ENCODE measurements at regions not wholly inside any gene's neighbourhood (a gene's known extent, or its start where the extent isn't known, plus 50 kb on each side); places are given as distances from the start of the nearest gene placed in this dataset.

DNA sequence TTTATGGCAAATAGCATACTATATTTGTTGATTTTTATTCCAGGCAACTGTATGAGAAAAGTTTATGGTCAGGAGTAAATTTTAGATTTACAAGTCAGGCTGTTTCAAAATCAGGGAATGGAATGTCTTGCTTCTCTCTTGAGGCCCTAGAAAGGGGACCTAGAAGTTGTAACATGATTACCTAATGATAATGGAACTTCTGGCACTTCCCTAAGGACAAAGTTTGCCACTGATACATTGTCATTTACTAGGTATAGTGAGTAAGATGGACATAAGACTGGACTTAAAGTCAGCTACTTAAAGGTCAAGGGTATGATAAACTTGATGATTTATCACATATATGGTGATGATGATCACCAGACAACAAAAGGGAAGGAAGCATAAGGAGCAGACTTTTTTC is 103.3 kb upstream of the VRK2 start:
- DNase-seq (ENCODE audit: low read depth), result no peak

DNA sequence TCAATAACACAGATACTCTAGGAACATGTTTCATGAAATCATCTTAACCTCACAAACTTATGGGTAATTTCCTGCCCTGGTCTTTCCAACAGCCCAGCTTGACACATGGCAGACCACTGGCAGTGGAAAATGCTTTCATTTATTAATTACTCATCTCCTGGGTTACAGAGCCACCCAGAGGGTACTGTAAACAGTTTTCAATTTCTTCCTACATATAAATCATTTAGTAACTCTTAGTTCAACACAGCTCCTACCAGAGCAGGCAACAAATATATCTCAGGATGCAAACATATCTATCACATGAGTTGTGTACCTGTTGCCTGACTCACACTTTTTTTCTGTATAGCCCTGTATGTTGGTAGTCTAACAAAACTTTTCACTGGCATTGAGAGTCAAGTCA is 99.2 kb upstream of the VRK2 start:
- DNase-seq (ENCODE audit: low read depth), result no peak

DNA sequence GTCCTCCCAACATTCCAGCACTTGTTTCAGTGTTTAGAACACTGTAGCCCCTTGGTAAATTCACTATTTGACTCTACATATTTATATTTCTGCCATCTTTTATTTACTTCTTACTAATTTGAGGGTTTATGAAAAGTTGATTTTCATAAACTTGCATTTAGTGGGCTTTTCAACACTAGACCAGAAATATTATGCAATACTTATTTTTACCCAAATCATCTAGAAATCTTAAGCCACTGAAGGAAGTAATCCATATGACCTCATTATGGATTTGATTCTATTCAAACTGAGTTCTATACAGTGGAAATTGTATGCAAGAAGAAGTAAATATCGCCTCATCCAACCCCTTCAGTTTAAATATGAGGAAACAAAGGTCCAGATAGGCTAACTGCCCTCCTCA is 92.6 kb upstream of the VRK2 start:
- no peak for DNase-seq (ENCODE audit: low read depth)

DNA sequence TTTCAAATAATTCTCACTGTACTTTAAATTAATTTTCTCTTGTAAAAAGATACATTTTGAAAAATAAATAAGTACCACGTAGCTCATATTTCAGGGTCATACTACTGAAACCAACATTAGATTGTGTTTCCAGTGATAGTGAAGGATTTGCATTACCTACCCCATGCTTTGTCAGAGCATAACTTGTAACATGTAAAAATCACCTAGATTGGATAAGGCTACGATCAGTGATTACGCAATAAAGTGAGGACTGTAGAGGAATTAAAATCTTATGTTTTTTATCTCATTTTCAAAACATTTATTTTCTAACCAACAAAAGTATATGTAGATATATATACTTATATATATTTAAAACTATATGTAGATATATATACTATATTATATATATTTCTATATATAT is 89.4 kb upstream of the VRK2 start:
- no peak for DNase-seq (ENCODE audit: low read depth)

DNA sequence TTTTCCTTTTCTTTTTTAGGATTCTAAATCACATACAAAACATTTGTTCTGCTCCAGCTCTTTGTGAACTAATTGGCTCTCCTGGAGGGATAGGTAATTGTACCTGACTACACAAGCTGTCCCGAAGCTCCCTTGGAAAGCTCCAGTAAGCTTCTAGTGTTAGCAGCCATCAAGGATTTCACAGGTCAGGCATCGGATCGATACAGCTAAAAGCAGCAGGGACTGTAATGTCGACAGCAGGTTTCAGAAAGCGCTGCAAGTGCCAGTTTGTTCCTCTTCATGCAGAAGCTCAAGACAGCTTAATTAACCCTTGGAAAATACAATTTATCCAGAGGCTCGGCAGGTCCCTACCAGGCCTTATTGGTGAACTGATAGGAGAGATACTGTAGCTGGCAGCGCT is 87.2 kb upstream of the VRK2 start:
- DNase-seq (ENCODE audit: low read depth), result no peak

DNA sequence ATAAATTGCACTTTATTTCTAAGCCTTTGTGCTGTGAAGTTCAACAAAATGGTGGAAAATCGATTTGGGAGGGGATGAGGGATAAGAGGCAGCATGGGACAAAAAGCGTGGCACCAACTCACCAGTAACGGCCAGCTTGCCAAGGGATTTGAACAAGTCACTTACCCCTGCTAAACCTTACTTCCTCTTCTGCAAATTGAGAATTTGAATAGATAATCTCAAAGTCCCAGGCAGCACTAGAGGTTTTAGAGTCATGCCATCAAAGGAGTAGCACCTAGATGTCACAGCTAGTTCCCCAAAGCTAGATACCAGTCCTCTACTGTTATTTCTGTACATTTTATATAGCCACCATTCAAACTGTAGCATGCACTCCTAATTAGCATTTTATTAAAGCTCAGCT is 83.7 kb upstream of the VRK2 start:
- no peak for DNase-seq (ENCODE audit: low read depth)

DNA sequence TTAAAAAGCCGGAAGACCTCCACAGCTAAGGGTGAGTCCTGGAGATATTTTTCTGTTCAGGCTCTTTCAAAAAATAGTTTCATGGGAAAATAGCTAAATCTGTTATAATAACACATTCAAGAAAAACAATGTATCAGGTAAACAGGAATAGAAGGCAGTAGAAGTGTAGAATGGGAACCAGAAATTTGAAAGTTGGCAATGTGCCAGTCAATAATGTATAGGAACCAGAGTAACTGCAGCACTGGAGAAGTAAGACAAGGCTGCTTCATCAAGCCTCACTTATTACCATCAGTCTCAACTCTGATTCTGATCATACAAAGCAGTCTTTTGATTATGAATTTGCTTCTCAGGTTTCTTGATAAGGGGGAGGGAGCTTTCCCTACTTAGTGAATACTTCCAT is 81.4 kb upstream of the VRK2 start:
- DNase-seq (ENCODE audit: low read depth), result no peak

DNA sequence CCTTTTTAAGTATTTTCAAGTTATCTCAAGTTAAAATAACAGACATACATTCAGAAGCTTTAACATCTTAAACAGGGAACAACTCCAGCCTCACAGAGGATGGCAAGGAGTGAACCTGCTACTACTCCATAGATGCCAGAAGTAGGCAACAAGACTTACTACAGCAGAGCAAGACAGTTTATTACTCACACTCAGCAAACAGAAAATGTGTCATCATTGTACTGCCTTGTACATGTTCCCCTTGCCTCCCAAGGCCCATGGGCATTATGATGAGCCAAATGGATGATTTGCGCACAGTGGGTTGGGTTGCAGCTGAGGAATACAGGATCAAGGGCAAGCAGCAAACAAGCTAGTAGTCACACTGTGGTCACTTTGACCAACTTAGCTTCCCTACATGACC is 80.6 kb upstream of the VRK2 start:
- DNase-seq (ENCODE audit: low read depth), result no peak

DNA sequence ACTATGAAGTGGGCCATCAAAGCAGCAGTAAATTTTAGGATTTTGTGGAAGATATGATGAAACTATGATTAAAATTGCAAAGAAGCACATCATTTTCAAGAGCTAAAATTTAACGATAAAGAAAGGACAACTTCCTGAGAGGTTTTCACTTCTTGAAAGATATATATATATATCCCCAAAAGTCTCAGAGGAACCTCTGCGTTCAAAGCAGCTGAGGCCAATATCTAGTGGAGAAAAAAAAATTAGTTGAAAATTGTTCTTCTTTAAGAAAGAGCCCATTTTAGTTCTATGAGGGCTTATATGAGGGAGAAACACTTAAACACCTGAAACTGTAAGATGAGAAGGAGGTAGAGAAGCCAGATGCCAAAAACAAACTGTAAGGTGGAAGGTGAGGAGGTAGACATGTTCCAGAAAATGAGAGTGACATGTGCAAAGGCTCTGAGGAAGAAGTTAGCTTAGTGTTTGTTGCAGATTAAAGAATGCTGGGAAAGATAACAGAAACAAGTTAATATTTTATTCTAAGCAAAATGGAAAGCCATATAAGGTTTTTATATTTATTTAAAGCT is 72.9 kb upstream of the VRK2 start:
- no peak for DNase-seq (ENCODE audit: low read depth)

DNA sequence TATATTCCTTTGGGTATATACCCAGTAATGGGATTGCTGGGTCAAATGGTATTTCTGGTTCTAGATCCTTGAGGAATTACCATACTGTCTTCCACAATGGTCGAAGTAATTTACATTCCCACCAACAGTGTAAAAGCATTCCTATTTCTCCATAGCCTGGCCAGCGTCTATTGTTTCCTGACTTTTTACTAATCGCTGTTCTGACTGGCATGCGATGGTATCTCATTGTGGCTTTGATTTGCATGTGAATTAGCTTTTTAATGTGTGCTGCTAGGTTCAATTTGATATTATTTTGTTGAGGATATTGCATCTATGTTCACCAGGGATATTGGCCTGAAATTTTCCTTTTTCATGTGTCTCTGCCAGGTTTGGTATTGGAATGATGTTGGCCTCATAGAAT is 67.4 kb upstream of the VRK2 start:
- no peak for DNase-seq (ENCODE audit: low read depth)

DNA sequence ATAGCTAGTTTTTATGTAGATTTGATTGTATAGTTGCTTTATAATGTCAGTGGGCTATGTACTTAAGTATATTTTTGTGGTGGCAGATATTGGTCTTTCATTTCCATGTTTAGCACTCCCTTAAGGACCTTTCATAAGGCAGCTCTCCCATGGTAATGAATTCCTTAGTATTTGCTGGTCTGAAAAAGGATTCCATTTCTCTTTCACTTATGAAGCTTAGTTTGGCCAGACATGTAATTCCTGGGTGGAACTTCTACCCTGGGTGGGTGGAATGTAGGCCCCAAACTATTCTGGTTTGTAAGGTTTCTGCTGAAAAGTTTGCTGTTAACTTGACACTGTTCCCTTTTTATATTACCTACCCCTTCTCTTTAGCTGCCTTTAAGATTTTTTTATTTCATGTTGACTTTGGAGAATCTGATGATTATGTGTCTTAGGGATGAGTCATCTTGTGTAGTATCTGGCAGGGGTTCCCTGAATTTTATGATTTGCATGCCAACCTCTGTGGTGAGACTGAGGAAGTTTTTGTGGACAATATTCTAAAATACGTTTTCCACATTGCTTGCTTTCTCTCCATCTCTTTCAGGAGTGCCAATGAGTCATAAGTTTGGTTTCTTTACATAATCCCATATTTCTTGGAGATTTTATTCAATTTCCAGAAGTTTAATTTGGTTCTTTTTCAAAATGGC is 65.4 kb upstream of the VRK2 start:
- no peak for DNase-seq (ENCODE audit: low read depth)

DNA sequence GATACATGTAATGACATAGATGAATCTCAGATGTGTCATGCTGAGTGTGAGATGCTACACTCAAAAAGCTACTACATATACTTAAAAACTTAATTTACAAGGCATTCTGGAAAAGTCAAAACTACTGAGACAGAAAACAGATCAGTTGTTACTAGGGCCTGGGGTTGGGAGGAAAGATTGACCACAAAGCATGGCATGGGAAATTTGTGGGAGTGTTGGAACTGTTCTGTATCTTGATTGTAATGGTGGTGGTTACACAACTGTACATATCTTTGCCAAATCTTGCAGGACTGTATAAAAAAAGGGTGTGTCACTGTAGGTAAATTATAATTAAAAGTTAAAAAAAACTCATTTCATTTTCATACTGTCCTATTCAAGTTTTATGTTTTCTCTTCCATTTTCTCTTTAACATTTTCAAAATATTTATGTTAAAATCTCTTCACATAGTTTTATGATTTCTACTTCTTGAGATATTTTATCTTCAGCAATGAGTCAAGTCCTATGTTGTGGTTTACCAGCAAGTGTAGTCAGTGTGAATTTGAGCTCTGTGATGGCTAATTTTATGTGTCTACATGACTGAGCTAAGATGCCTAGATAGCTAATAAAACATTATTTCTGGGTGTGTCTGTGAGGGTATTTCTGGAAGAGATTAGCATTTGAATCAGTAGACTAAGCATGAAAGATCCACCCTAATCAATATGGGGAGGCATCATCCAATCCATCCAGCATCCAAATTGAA is 58.6 kb upstream of the VRK2 start:
- DNase-seq (ENCODE audit: low read depth), result no peak

DNA sequence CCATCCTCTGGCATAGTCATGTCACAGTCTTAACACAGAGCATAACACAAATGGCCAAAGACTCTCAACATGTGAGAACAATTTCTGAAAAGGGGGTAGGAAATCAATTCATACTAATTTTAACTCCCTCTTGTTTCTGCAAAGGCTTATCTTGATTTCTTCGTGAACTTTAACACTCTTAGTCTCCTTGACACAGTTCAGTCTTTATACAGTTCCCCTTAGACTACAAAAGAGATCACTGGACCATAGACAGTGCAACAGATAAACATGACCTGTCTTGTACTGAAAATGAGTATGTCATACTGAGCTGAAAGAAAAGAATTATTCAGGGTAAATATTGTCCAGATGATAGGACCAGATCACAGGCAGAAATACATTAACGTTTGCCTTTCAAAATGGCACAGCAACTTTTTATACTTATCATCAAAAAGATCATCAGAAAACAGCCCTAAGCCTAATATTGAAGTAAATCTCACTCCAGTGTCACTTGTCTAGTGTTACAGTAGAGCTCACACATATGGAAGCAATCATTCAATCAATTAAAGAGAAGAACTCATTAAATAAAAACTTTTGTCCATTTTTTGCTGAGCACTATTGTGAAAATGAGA is 56.4 kb upstream of the VRK2 start:
- DNase-seq (ENCODE audit: low read depth), result no peak
